HL-60 (cell line): ENCODE measurements at regions not wholly inside any gene's neighbourhood (a gene's known extent, or its start where the extent isn't known, plus 50 kb on each side); places are given as distances from the start of the nearest gene placed in this dataset.

Source experiments
- DNase-seq, 2 experiments: peaks; one replicate each; pipeline ENCODE4 v3.0.0-alpha.2; 2010 to 2020; ENCODE audit warnings: low read depth in 1 of 2, low spot score in 1 of 2
- H3K27ac ChIP-seq: fragments of 250-450 bp; sonication (Bioruptor Pico); replicated peaks from 2 replicates; pipeline ENCODE4 v1.5.1; 2020; ENCODE audit warnings: mild to moderate bottlenecking, moderate library complexity
- H3K27me3 ChIP-seq: fragments of 250-450 bp; sonication (Bioruptor Pico); 2 replicates; pipeline ENCODE4 v1.5.1; 2021; ENCODE audit warnings: mild to moderate bottlenecking, moderate library complexity; ENCODE audit not compliant: insufficient read depth, poor library complexity, severe bottlenecking
- H3K4me3 ChIP-seq: replicated peaks from 2 replicates; pipeline ENCODE4 v1.5.1; 2011; ENCODE audit warnings: mild to moderate bottlenecking, control low read depth, low read length; ENCODE audit not compliant: insufficient read depth
- GABPA ChIP-seq: IDR thresholded peaks from 2 replicates; pipeline ENCODE4 v1.6.1; 2012; ENCODE audit warnings: low read depth
- POLR2AphosphoS5 ChIP-seq: IDR thresholded peaks from 2 replicates; pipeline ENCODE4 v1.6.1; 2012; ENCODE audit warnings: low read depth
- SPI1 ChIP-seq: IDR thresholded peaks from 2 replicates; pipeline ENCODE4 v1.6.1; 2012; ENCODE audit warnings: low read depth, mild to moderate bottlenecking, borderline replicate concordance
- TF ChIP-seq, protein P1 (sequence below): IDR thresholded peaks from 2 replicates; pipeline ENCODE4 v1.6.1; 2012; ENCODE audit warnings: low read depth; ENCODE audit not compliant: insufficient replicate concordance
- TF ChIP-seq, protein P2 (sequence below): IDR thresholded peaks from one replicate; pipeline ENCODE4 v1.5.1; 2011; ENCODE audit warnings: low read length, control low read depth, inconsistent platforms; ENCODE audit not compliant: insufficient read depth

DNA sequence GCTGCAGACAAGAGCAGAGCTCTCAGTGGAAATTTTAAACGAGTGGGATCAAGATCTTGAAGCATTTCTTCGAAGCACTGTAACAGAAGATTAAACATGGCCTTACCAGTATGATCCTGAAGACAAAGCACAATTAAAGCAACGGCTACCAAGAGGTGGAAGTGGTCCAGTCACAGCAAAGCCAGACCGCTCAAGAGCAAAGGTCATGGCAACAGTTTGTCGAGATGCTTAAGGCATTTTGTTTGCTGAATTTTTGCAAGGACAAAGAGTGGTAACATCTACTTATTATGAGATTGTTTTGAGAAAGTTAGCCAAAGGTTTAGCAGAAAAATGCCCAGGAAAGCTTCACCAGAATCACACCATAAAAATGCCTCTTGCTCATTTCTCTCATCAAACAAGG is 153.4 kb upstream of the CARMIL1 start:
- Histone ChIP-seq H3K4me3 (no peak overlapping the region), H3K27me3 (no peaks in the 10 kb centered on the region), H3K27ac (no peak overlapping the region)
- TF ChIP-seq, protein P1, sequence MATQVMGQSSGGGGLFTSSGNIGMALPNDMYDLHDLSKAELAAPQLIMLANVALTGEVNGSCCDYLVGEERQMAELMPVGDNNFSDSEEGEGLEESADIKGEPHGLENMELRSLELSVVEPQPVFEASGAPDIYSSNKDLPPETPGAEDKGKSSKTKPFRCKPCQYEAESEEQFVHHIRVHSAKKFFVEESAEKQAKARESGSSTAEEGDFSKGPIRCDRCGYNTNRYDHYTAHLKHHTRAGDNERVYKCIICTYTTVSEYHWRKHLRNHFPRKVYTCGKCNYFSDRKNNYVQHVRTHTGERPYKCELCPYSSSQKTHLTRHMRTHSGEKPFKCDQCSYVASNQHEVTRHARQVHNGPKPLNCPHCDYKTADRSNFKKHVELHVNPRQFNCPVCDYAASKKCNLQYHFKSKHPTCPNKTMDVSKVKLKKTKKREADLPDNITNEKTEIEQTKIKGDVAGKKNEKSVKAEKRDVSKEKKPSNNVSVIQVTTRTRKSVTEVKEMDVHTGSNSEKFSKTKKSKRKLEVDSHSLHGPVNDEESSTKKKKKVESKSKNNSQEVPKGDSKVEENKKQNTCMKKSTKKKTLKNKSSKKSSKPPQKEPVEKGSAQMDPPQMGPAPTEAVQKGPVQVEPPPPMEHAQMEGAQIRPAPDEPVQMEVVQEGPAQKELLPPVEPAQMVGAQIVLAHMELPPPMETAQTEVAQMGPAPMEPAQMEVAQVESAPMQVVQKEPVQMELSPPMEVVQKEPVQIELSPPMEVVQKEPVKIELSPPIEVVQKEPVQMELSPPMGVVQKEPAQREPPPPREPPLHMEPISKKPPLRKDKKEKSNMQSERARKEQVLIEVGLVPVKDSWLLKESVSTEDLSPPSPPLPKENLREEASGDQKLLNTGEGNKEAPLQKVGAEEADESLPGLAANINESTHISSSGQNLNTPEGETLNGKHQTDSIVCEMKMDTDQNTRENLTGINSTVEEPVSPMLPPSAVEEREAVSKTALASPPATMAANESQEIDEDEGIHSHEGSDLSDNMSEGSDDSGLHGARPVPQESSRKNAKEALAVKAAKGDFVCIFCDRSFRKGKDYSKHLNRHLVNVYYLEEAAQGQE, result no peak
- TF ChIP-seq POLR2AphosphoS5, result no peak
- TF ChIP-seq SPI1, result no peak
- TF ChIP-seq, protein P2, sequence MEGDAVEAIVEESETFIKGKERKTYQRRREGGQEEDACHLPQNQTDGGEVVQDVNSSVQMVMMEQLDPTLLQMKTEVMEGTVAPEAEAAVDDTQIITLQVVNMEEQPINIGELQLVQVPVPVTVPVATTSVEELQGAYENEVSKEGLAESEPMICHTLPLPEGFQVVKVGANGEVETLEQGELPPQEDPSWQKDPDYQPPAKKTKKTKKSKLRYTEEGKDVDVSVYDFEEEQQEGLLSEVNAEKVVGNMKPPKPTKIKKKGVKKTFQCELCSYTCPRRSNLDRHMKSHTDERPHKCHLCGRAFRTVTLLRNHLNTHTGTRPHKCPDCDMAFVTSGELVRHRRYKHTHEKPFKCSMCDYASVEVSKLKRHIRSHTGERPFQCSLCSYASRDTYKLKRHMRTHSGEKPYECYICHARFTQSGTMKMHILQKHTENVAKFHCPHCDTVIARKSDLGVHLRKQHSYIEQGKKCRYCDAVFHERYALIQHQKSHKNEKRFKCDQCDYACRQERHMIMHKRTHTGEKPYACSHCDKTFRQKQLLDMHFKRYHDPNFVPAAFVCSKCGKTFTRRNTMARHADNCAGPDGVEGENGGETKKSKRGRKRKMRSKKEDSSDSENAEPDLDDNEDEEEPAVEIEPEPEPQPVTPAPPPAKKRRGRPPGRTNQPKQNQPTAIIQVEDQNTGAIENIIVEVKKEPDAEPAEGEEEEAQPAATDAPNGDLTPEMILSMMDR, result no peak
- TF ChIP-seq GABPA, result no peak
- no peak for DNase-seq

DNA sequence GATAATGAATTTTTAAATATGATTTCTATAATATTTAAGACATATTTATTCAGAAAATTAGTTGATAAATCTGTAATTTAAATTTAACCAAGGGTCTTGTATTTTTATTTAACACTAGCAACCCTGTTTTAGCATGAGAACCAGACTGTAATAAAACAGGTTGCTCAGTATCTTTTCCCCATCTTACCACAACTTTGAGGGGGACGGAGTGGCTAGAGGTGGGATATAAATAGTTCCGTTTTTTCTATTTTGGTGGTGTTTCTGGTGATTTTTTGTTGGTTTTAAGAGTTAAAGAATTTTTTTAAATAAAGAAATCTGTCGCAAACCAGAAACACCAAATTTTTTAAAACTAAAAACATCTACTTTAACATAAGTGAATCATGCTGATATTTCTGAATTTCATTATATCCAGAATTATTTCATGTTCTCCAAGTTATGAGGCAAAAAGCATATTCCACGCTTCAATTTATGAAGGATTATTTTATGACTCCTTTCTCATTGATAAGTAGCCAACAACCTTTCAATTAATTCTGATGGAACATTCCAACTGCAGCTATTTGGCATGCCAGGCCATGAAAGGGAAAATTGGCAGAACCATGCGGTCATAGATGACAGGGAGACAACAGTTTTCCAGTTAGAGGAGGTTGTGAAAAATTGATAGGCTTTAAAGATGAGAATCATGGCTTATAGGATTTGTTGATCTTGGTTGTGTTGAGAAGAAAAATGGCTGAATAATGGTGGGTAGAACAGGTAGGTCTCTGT is 151.9 kb upstream of the CARMIL1 start:
- no peak for DNase-seq
- Histone ChIP-seq H3K27ac (no peak overlapping the region), H3K4me3 (no peak overlapping the region), H3K27me3 (no peaks in the 10 kb centered on the region)
- TF ChIP-seq SPI1, result no peak
- TF ChIP-seq, protein P1, result no peak
- TF ChIP-seq, protein P2, result no peak

GRCh38 chr6:25130518-25130917 is 148.7 kb upstream of the CARMIL1 start:
- TF ChIP-seq GABPA (no peak), SPI1 (no peak)
- TF ChIP-seq, protein P2, result no peak
- TF ChIP-seq, protein P1, result no peak
- Histone ChIP-seq H3K27ac (no peak overlapping the region), H3K4me3 (no peak overlapping the region), H3K27me3 (no peaks in the 10 kb centered on the region)
- no peak for DNase-seq
